ENCODE measurements at regions not wholly inside any gene's neighbourhood (a gene's known extent, or its start where the extent isn't known, plus 50 kb on each side); places are given as distances from the start of the nearest gene placed in this dataset.
"Not testable (repeated sequence)": the region's sequence is repeated elsewhere in the genome, so short reads cannot be mapped to it uniquely, and the experiment has no call there.

GRCh38 chr11:114794048-114794684 lies 115.8 kb downstream of the NXPE2 start:
- H3K4me3 Mint-ChIP-seq = no peak overlapping the region

GRCh38 chr11:114796954-114797721 lies 118.8 kb downstream of the NXPE2 start:
- H3K27ac Mint-ChIP-seq = no peak overlapping the region
- H3K9me3 Mint-ChIP-seq = no peaks in the 10 kb centered on the region
- no peak overlapping the region for H3K4me3 Mint-ChIP-seq
- peaks cover 34% of the 10 kb centered on the region for H3K27me3 Mint-ChIP-seq (ENCODE audit: low read depth)
- no peaks in the 10 kb centered on the region for H3K36me3 Mint-ChIP-seq
- no peak for DNase-seq (ENCODE audit: low spot score in 2 of 2, unreplicated experiment in 2 of 2)
- no peak for TF ChIP-seq CTCF (IDR thresholded peaks at IDR 0.05; ENCODE audit: unreplicated experiment)
- H3K4me1 Mint-ChIP-seq = peaks cover 8% of the 10 kb centered on the region

More at GRCh38 chr11:114794048-114794684, 115.8 kb downstream of the NXPE2 start:
- DNase-seq (ENCODE audit: low spot score in 2 of 2, unreplicated experiment in 2 of 2) = no peak
- Mint-ChIP-seq H3K9me3 (no peaks in the 10 kb centered on the region), H3K27me3 (ENCODE audit: low read depth) (peaks cover 32% of the 10 kb centered on the region), H3K27ac (no peak overlapping the region), H3K36me3 (no peaks in the 10 kb centered on the region), H3K4me1 (peaks cover 8% of the 10 kb centered on the region)
- TF ChIP-seq CTCF (IDR thresholded peaks at IDR 0.05; ENCODE audit: unreplicated experiment) = no peak

- Mint-ChIP-seq H3K4me3 (no peak overlapping the region), H3K27me3 (ENCODE audit: low read depth) (peaks cover 38% of the 10 kb centered on the region)
- no peak for DNase-seq (ENCODE audit: low spot score in 2 of 2, unreplicated experiment in 2 of 2)
Observed at GRCh38 chr11:114799476-114799875, 121.1 kb downstream of the NXPE2 start.

GRCh38 chr11:114801773-114802172 lies 123.4 kb downstream of the NXPE2 start:
- Mint-ChIP-seq H3K36me3 (no peaks in the 10 kb centered on the region), H3K4me1 (peaks cover 5% of the 10 kb centered on the region), H3K4me3 (no peak overlapping the region), H3K27me3 (ENCODE audit: low read depth) (peaks cover 41% of the 10 kb centered on the region), H3K27ac (no peak overlapping the region), H3K9me3 (no peaks in the 10 kb centered on the region)
- no peak for DNase-seq (ENCODE audit: low spot score in 2 of 2, unreplicated experiment in 2 of 2)
- TF ChIP-seq CTCF (IDR thresholded peaks at IDR 0.05; ENCODE audit: unreplicated experiment) = no peak

More at GRCh38 chr11:114799476-114799875, 121.1 kb downstream of the NXPE2 start:
- H3K4me1 Mint-ChIP-seq = peaks cover 8% of the 10 kb centered on the region
- H3K36me3 Mint-ChIP-seq = no peaks in the 10 kb centered on the region
- H3K27ac Mint-ChIP-seq = no peak overlapping the region
- H3K9me3 Mint-ChIP-seq = no peaks in the 10 kb centered on the region
- no peak for TF ChIP-seq CTCF (IDR thresholded peaks at IDR 0.05; ENCODE audit: unreplicated experiment)

- H3K4me3 Mint-ChIP-seq = no peak overlapping the region
- no peak for DNase-seq (ENCODE audit: low spot score in 2 of 2, unreplicated experiment in 2 of 2)
- no peaks in the 10 kb centered on the region for H3K36me3 Mint-ChIP-seq
- H3K9me3 Mint-ChIP-seq = peaks cover 2% of the 10 kb centered on the region
- H3K27me3 Mint-ChIP-seq (ENCODE audit: low read depth) = peaks cover 44% of the 10 kb centered on the region
- no peak overlapping the region for H3K27ac Mint-ChIP-seq
- TF ChIP-seq CTCF (IDR thresholded peaks at IDR 0.05; ENCODE audit: unreplicated experiment) = no peak
- H3K4me1 Mint-ChIP-seq = no peaks in the 10 kb centered on the region
Observed at GRCh38 chr11:114802878-114803277, 124.6 kb downstream of the NXPE2 start.

- not testable (repeated sequence) for H3K4me3 Mint-ChIP-seq
Observed at GRCh38 chr11:114805431-114805830, 127.1 kb downstream of the NXPE2 start.

More at GRCh38 chr11:114805431-114805830, 127.1 kb downstream of the NXPE2 start:
- H3K4me1 Mint-ChIP-seq; H3K27ac Mint-ChIP-seq; DNase-seq (ENCODE audit: low spot score in 2 of 2, unreplicated experiment in 2 of 2); H3K36me3 Mint-ChIP-seq; H3K9me3 Mint-ChIP-seq: not testable (repeated sequence)
- peaks cover 30% of the 10 kb centered on the region for H3K27me3 Mint-ChIP-seq (ENCODE audit: low read depth)
